Natural killer cell (primary cell): ENCODE measurements at regions not wholly inside any gene's neighbourhood (a gene's known extent, or its start where the extent isn't known, plus 50 kb on each side); places are given as distances from the start of the nearest gene placed in this dataset.

Experiments
- ATAC-seq, 3 donors: fragments of 150-1000 bp in 2 of 3; fragments of 200-7000 bp in 1 of 3; cut with Tn5 transposase; 1 replicate in 1 of 3; 2 replicates in 2 of 3; pipeline ENCODE4 v1.10.0; 2021; ENCODE audit warnings: mild to moderate bottlenecking in 2 of 3, moderate library complexity in 2 of 3
- DNase-seq, 2 donors: peaks; one replicate each; pipeline versions ENCODE4 v3.0.0 to v3.0.0-alpha.2; 2013 to 2021; ENCODE audit warnings: mixed read lengths in 1 of 2
- H3K27ac ChIP-seq: one replicate; pipeline ENCODE4 v1.5.1; 2013; ENCODE audit warnings: mild to moderate bottlenecking, low read length
- H3K27me3 ChIP-seq: one replicate; pipeline ENCODE4 v1.6.1; 2013; ENCODE audit warnings: low read length; ENCODE audit not compliant: control insufficient read depth, insufficient read depth
- H3K36me3 ChIP-seq: one replicate; pipeline ENCODE4 v1.6.1; 2013; ENCODE audit warnings: low read length; ENCODE audit not compliant: control insufficient read depth, insufficient read depth
- H3K4me1 ChIP-seq: one replicate; pipeline ENCODE4 v1.6.1; 2013; ENCODE audit warnings: low read length; ENCODE audit not compliant: control insufficient read depth, insufficient read depth
- H3K4me3 ChIP-seq: one replicate; pipeline ENCODE4 v1.5.1; 2013; ENCODE audit warnings: low read length
- H3K9me3 ChIP-seq: one replicate; pipeline ENCODE4 v1.6.1; 2013; ENCODE audit warnings: low read length; ENCODE audit not compliant: control insufficient read depth, insufficient read depth
- H3K27ac Mint-ChIP-seq, 2 donors: one replicate each; pipeline ENCODE4 v1.8.0; 2022; ENCODE audit warnings: mild to moderate bottlenecking in 2 of 2, mixed read lengths in 2 of 2, moderate library complexity in 1 of 2
- H3K27me3 Mint-ChIP-seq, 2 donors: one replicate each; pipeline ENCODE4 v1.8.0; 2022; ENCODE audit warnings: low read depth in 2 of 2, mixed read lengths in 2 of 2
- H3K36me3 Mint-ChIP-seq: one replicate; pipeline ENCODE4 v1.8.0; 2022; ENCODE audit warnings: mixed read lengths
- H3K4me1 Mint-ChIP-seq, 2 donors: one replicate each; pipeline ENCODE4 v1.8.0; 2022; ENCODE audit warnings: mixed read lengths in 2 of 2
- H3K4me3 Mint-ChIP-seq: one replicate; pipeline ENCODE4 v1.8.0; 2022; ENCODE audit warnings: mild to moderate bottlenecking, moderate library complexity, mixed read lengths
- H3K9me3 Mint-ChIP-seq, 2 donors: one replicate each; pipeline ENCODE4 v1.8.0; 2022; ENCODE audit warnings: mixed read lengths in 2 of 2
- CTCF ChIP-seq: fragments of 200-600 bp; IDR thresholded peaks from one replicate; pipeline ENCODE4 v1.8.0; 2022; ENCODE audit warnings: antibody characterized with exemption
- WGBS: methylation state at CpG from one replicate; pipeline ENCODE4 v1.1.7; 2013; ENCODE audit warnings: missing lambda C conversion rate; ENCODE audit not compliant: insufficient coverage; 5-methylcytosine and 5-hydroxymethylcytosine counted together
- intact Hi-C: fragments of 100-400 bp; cut with micrococcal nuclease; formaldehyde crosslinking; loops from one replicate; pipeline ENCODE4 v1.14.2; 2022

- Histone ChIP-seq H3K27me3 (no peaks in the 10 kb centered on the region), H3K4me3 (no peak overlapping the region), H3K27ac (no peak overlapping the region), H3K36me3 (no peaks in the 10 kb centered on the region), H3K4me1 (no peaks in the 10 kb centered on the region), H3K9me3 (peaks cover 8% of the 10 kb centered on the region)
- Mint-ChIP-seq H3K4me1 (no peaks in the 10 kb centered on the region), H3K9me3 (peaks cover 17 to 24% of the 10 kb centered on the region in 2 donors), H3K4me3 (no peak overlapping the region), H3K27ac (no peak overlapping the region), H3K27me3 (no peaks in the 10 kb centered on the region), H3K36me3 (peaks cover 12% of the 10 kb centered on the region)
- TF ChIP-seq CTCF: no peak
- 91% methylated on average over 4 of the region's 4 CpGs for WGBS
- intact Hi-C loops: no loop called here
- no peak for DNase-seq
- ATAC-seq: no peak
Measured at GRCh38 chr2:107325981-107326786, 440.2 kb upstream of the ST6GAL2 start.

GRCh38 chr2:107334306-107334705, 448.3 kb upstream of the ST6GAL2 start:
- ATAC-seq: no peak
- Mint-ChIP-seq H3K27ac (no peak overlapping the region), H3K27me3 (no peaks in the 10 kb centered on the region), H3K9me3 (peaks cover 14 to 27% of the 10 kb centered on the region in 2 donors), H3K36me3 (peaks cover 12% of the 10 kb centered on the region), H3K4me1 (no peaks in the 10 kb centered on the region), H3K4me3 (no peak overlapping the region)
- Histone ChIP-seq H3K4me1 (no peaks in the 10 kb centered on the region), H3K9me3 (peaks cover 6% of the 10 kb centered on the region), H3K36me3 (no peaks in the 10 kb centered on the region), H3K4me3 (no peak overlapping the region), H3K27ac (no peak overlapping the region), H3K27me3 (no peaks in the 10 kb centered on the region)
- DNase-seq: no peak
- intact Hi-C loops: no loop called here
- WGBS: 89% methylated on average over 1 of the region's 2 CpGs
- no peak for TF ChIP-seq CTCF

- no peaks in the 10 kb centered on the region for H3K27me3 Mint-ChIP-seq
- Histone ChIP-seq H3K36me3 (no peaks in the 10 kb centered on the region), H3K4me1 (no peaks in the 10 kb centered on the region), H3K4me3 (no peak overlapping the region), H3K9me3 (peaks cover 8% of the 10 kb centered on the region), H3K27ac (no peak overlapping the region), H3K27me3 (no peaks in the 10 kb centered on the region)
- peaks cover 8% of the 10 kb centered on the region for H3K36me3 Mint-ChIP-seq
- intact Hi-C loops: no loop called here
- H3K27ac Mint-ChIP-seq: no peak overlapping the region
- no peak for TF ChIP-seq CTCF
- no peaks in the 10 kb centered on the region for H3K4me1 Mint-ChIP-seq
- no peak for ATAC-seq
- no peak overlapping the region for H3K4me3 Mint-ChIP-seq
- 98% methylated on average over 2 of the region's 2 CpGs for WGBS
- no peak for DNase-seq
- peaks cover 13 to 23% of the 10 kb centered on the region in 2 donors for H3K9me3 Mint-ChIP-seq
Measured at GRCh38 chr2:107336526-107336925, 450.6 kb upstream of the ST6GAL2 start.
